ENCODE measurements at regions not wholly inside any gene's neighbourhood (a gene's known extent, or its start where the extent isn't known, plus 50 kb on each side); places are given as distances from the start of the nearest gene placed in this dataset.

DNA sequence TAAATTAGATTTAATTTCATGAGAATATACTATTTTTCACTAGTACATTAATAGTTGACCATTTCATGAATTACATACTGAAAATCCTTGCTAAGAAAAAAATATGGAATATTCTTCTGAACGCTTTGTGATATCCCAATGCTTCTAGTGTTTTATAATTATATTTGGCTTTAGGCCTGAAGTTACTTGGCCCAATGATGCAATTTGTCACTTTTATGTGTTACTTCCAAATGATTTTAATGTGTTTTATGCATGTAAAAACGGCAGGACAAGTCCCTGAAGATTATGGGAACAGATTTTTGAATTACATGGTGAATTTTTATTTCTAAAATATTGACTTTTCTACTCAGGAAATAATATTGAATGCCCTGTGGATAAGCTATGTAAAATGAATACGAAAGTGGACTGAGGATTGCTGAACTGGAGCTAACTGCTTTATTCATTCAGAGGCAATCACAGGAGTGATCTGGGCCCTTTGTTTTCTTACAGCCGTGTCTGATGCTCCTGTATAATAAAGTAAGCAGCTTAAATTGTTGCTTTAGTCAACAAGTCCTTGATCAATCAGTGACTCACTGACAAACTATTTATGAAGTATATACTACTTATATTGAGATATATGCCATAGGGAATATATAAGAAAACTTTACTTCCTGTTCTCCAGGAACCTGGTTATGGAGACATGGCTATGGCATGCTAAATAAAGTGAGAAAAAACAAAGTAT lies 543.0 kb upstream of the RGS18 start:
- ATAC-seq (ENCODE audit: low FRiP score in 2 of 2) (no peak), DNase-seq (no peak)
- TF ChIP-seq POLR2AphosphoS5 (IDR thresholded peaks at IDR 0.05) (no peak), POLR2A (IDR thresholded peaks at IDR 0.05) (no peak), EP300 (IDR thresholded peaks at IDR 0.05) (no peak)
- TF ChIP-seq, protein P1, sequence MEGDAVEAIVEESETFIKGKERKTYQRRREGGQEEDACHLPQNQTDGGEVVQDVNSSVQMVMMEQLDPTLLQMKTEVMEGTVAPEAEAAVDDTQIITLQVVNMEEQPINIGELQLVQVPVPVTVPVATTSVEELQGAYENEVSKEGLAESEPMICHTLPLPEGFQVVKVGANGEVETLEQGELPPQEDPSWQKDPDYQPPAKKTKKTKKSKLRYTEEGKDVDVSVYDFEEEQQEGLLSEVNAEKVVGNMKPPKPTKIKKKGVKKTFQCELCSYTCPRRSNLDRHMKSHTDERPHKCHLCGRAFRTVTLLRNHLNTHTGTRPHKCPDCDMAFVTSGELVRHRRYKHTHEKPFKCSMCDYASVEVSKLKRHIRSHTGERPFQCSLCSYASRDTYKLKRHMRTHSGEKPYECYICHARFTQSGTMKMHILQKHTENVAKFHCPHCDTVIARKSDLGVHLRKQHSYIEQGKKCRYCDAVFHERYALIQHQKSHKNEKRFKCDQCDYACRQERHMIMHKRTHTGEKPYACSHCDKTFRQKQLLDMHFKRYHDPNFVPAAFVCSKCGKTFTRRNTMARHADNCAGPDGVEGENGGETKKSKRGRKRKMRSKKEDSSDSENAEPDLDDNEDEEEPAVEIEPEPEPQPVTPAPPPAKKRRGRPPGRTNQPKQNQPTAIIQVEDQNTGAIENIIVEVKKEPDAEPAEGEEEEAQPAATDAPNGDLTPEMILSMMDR (IDR thresholded peaks at IDR 0.05): no peak
- H3K4me3 ChIP-seq: no peak overlapping the region
- no peaks in the 10 kb centered on the region for H3K36me3 ChIP-seq
- no peak overlapping the region for H3K27ac ChIP-seq
- H3K4me1 ChIP-seq: no peaks in the 10 kb centered on the region
- H3K27me3 ChIP-seq: no peaks in the 10 kb centered on the region
- WGBS, 2 donors: 74 to 77% methylated on average over 4 of the region's 4 CpGs
- H3K9me3 ChIP-seq: no peaks in the 10 kb centered on the region

DNA sequence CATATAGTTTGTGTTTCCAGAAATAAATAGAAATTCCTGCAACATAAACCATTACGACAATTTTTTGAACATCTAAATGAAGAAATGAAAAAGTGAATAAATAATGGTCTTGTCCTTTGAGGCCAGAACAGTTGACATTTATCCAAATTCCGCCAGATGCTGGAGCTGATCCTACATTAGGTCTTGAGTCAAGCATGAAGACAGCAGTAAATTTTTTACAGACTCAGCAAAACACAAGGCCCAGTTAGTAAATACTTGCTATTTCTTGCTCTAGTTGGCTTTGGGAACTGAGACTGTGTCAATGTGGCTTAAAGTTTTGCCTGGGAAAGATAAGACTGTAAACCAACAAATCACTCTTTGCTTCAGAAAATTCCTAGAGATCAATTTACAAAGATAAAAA lies 540.1 kb upstream of the RGS18 start:
- TF ChIP-seq EP300 (IDR thresholded peaks at IDR 0.05): no peak
- TF ChIP-seq, protein P1 (IDR thresholded peaks at IDR 0.05): no peak
- no peak for TF ChIP-seq POLR2A (IDR thresholded peaks at IDR 0.05)
- no peak for TF ChIP-seq POLR2AphosphoS5 (IDR thresholded peaks at IDR 0.05)
- DNase-seq: no peak

DNA sequence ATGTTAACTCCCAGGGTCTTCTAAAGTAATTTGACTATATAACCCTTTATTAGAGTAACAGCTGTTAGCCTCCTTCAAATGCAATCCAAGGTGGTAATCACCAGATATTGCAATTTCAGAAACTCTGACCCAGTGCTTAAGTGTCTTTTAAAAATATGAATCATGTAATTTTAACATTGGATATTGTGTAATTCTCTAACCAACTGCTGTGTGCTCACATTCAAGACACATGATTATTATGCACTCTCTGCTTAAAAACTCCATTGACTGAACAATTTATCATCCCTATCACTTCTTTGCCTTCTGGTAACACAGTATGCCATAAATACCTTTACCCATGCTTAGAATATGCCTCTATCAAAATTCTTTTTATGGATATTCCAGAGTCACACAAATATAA lies 537.4 kb upstream of the RGS18 start:
- Histone ChIP-seq H3K9me3 (no peaks in the 10 kb centered on the region), H3K4me3 (no peak overlapping the region), H3K36me3 (no peaks in the 10 kb centered on the region), H3K27me3 (no peaks in the 10 kb centered on the region), H3K4me1 (no peaks in the 10 kb centered on the region), H3K27ac (no peak overlapping the region)
- ATAC-seq (ENCODE audit: low FRiP score in 2 of 2) (no peak), DNase-seq (no peak)
- TF ChIP-seq POLR2A (IDR thresholded peaks at IDR 0.05) (no peak), POLR2AphosphoS5 (IDR thresholded peaks at IDR 0.05) (no peak), EP300 (IDR thresholded peaks at IDR 0.05) (no peak)
- TF ChIP-seq, protein P1 (IDR thresholded peaks at IDR 0.05): no peak

More for the DNA sequence above, 540.1 kb upstream of the RGS18 start:
- no peak for ATAC-seq (ENCODE audit: low FRiP score in 2 of 2)
- H3K27me3 ChIP-seq: no peaks in the 10 kb centered on the region
- H3K4me1 ChIP-seq: no peaks in the 10 kb centered on the region
- H3K27ac ChIP-seq: no peak overlapping the region
- no peaks in the 10 kb centered on the region for H3K9me3 ChIP-seq
- no peak overlapping the region for H3K4me3 ChIP-seq
- WGBS, 2 donors: 58 to 80% methylated on average over 2 of the region's 2 CpGs
- no peaks in the 10 kb centered on the region for H3K36me3 ChIP-seq

DNA sequence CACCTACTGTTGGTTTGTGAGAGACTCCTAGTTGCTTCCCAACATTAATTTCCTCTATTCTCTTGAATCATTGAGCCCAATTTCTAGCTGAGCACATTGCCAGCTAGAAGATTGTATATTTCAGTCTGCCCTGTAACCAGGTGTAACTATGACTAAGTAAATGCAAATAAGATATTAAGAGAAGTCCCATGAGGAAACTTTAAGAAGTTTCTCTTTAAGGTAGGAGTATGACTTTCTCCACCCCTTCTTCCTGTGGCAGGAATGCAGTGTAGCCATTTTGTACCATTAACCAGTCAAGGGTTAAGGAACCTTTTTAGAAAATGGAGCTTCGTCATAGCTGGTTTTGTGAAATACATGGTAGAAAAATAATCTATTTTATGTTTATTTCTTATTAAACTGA lies 534.2 kb upstream of the RGS18 start:
- no peak for ATAC-seq (ENCODE audit: low FRiP score in 2 of 2)
- TF ChIP-seq EP300 (IDR thresholded peaks at IDR 0.05) (no peak), POLR2AphosphoS5 (IDR thresholded peaks at IDR 0.05) (no peak), POLR2A (IDR thresholded peaks at IDR 0.05) (no peak)
- TF ChIP-seq, protein P1 (IDR thresholded peaks at IDR 0.05): no peak
- H3K27me3 ChIP-seq: no peaks in the 10 kb centered on the region
- H3K4me1 ChIP-seq: no peaks in the 10 kb centered on the region
- no peak overlapping the region for H3K4me3 ChIP-seq
- no peak overlapping the region for H3K27ac ChIP-seq
- 83 to 90% methylated on average over 1 of the region's 1 CpG for WGBS, 2 donors
- DNase-seq: no peak
- no peaks in the 10 kb centered on the region for H3K9me3 ChIP-seq
- no peaks in the 10 kb centered on the region for H3K36me3 ChIP-seq

DNA sequence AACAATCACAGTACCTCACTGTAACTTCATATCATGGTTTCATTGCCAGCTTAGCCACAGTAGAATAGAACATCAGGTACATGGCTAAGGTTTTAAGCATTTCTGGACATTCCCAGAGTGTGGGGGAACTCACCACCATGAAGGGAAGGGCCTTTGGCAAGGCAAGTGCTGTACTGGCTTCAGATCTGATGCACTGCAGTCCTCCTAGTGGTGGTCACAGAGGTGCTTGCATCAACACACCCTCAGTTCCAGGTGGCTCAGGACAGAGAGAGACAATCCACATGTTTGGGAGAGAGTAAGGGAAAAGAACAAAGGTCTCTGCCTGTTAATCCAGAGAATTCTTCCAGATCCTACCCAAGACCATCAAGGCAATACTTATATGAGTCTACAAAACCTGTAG lies 528.4 kb upstream of the RGS18 start:
- Histone ChIP-seq H3K9me3 (no peaks in the 10 kb centered on the region), H3K27ac (no peak overlapping the region), H3K27me3 (no peaks in the 10 kb centered on the region), H3K4me3 (no peak overlapping the region), H3K4me1 (no peaks in the 10 kb centered on the region), H3K36me3 (no peaks in the 10 kb centered on the region)
- no peak for ATAC-seq (ENCODE audit: low FRiP score in 2 of 2)
- no peak for DNase-seq
- TF ChIP-seq, protein P1 (IDR thresholded peaks at IDR 0.05): no peak
- no peak for TF ChIP-seq POLR2AphosphoS5 (IDR thresholded peaks at IDR 0.05)
- TF ChIP-seq EP300 (IDR thresholded peaks at IDR 0.05): no peak

Measured in upper lobe of left lung (tissue), 6 donors.